GM18520 (cell line): ENCODE measurements at regions not wholly inside any gene's neighbourhood (a gene's known extent, or its start where the extent isn't known, plus 50 kb on each side); places are given as distances from the start of the nearest gene placed in this dataset.

Experiments used
- ATAC-seq: cut with Tn5 transposase; IDR thresholded peaks from one replicate; pipeline ENCODE4 v1.9.1; 2021; ENCODE audit not compliant: unreplicated experiment

GRCh38 chr2:9771101-9771449, 72.2 kb upstream of the TAF1B start:
- no peak for ATAC-seq

GRCh38 chr2:9771481-9772017, 71.7 kb upstream of the TAF1B start:
- ATAC-seq, result no peak

GRCh38 chr2:9772035-9772998, 71.0 kb upstream of the TAF1B start:
- no peak for ATAC-seq

- ATAC-seq, result no peak
Measured at GRCh38 chr2:9772999-9773902, 70.0 kb upstream of the TAF1B start.

GRCh38 chr2:9773903-9774239, 69.4 kb upstream of the TAF1B start:
- no peak for ATAC-seq

GRCh38 chr2:9774266-9774665, 69.0 kb upstream of the TAF1B start:
- no peak for ATAC-seq

- ATAC-seq, result no peak
Measured at GRCh38 chr2:9775351-9775750, 67.9 kb upstream of the TAF1B start.

- ATAC-seq, result no peak
Measured at GRCh38 chr2:9775999-9776712, 67.1 kb upstream of the TAF1B start.

- ATAC-seq, result no peak
Measured at GRCh38 chr2:9777081-9777480, 66.2 kb upstream of the TAF1B start.

- no peak for ATAC-seq
Measured at GRCh38 chr2:9778012-9778411, 65.3 kb upstream of the TAF1B start.

GRCh38 chr2:9778471-9779316, 64.6 kb upstream of the TAF1B start:
- no peak for ATAC-seq

- no peak for ATAC-seq
Measured at GRCh38 chr2:9779596-9780264, 63.5 kb upstream of the TAF1B start.

GRCh38 chr2:9780368-9781130, 62.7 kb upstream of the TAF1B start:
- ATAC-seq, result no peak

- ATAC-seq, result no peak
Measured at GRCh38 chr2:9781252-9781651, 62.0 kb upstream of the TAF1B start.

- no peak for ATAC-seq
Measured at GRCh38 chr2:9782197-9782719, 61.0 kb upstream of the TAF1B start.

- no peak for ATAC-seq
Measured at GRCh38 chr2:9789371-9789770, 53.9 kb upstream of the TAF1B start.

- ATAC-seq, result no peak
Measured at GRCh38 chr2:9790702-9791225, 52.5 kb upstream of the TAF1B start.

- no peak for ATAC-seq
Measured at GRCh38 chr2:9791711-9792110, 51.6 kb upstream of the TAF1B start.
